GM13977 (cell line): ENCODE measurements at regions not wholly inside any gene's neighbourhood (a gene's known extent, or its start where the extent isn't known, plus 50 kb on each side); places are given as distances from the start of the nearest gene placed in this dataset.

Experiments used
- DNase-seq: peaks from one replicate; pipeline ENCODE4 v3.0.0; 2012; ENCODE audit warnings: low spot score
- CTCF ChIP-seq: IDR thresholded peaks from 2 replicates; pipeline ENCODE4 v1.5.1; 2012; ENCODE audit warnings: mild to moderate bottlenecking, control low read depth; ENCODE audit not compliant: insufficient read depth; ENCODE audit errors: extremely low read depth, missing control alignments
- in situ Hi-C: fragments of 300-500 bp; cut with MboI; formaldehyde crosslinking; loops from one replicate; pipeline ENCODE4 v1.12.0; 2022; ENCODE audit warnings: low sequenced_read_pairs, low pct_unique_long_range_greater_than_20kb, mixed read lengths, inconsistent platforms; ENCODE audit not compliant: unreplicated experiment

GRCh38 chr5:54861212-54861894 lies 124.0 kb downstream of the ESM1 start:
- no peak for TF ChIP-seq CTCF
- in situ Hi-C loops: loop anchor here (25.0 kb wide), 1 partner anchor 599 kb away; no protein-coding TSS in a partner anchor

GRCh38 chr5:54860321-54860720 lies 125.1 kb downstream of the ESM1 start:
- DNase-seq: no peak
- in situ Hi-C loops: loop anchor here (25.0 kb wide), 1 partner anchor 598 kb away; no protein-coding TSS in a partner anchor
- no peak for TF ChIP-seq CTCF

More at GRCh38 chr5:54861212-54861894, 124.0 kb downstream of the ESM1 start:
- no peak for DNase-seq

- TF ChIP-seq CTCF: no peak
- no peak for DNase-seq
- in situ Hi-C loops: loop anchor here (10.0 to 25.0 kb wide), 2 partner anchors 335 to 597 kb away; no protein-coding TSS in a partner anchor
Measured at GRCh38 chr5:54859316-54859715, 126.1 kb downstream of the ESM1 start.

- DNase-seq: no peak
- in situ Hi-C loops: loop anchor here (10.0 to 25.0 kb wide), 2 partner anchors 330 to 593 kb away; no protein-coding TSS in a partner anchor
- TF ChIP-seq CTCF: no peak
Measured at GRCh38 chr5:54854883-54855581, 130.4 kb downstream of the ESM1 start.

- no peak for DNase-seq
- TF ChIP-seq CTCF: no peak
- in situ Hi-C loops: loop anchor here (10.0 to 25.0 kb wide), 2 partner anchors 327 to 590 kb away; no protein-coding TSS in a partner anchor
Measured at GRCh38 chr5:54852007-54852406, 133.4 kb downstream of the ESM1 start.

GRCh38 chr5:54851449-54851848 lies 133.9 kb downstream of the ESM1 start:
- in situ Hi-C loops: loop anchor here (10.0 to 25.0 kb wide), 2 partner anchors 327 to 589 kb away; no protein-coding TSS in a partner anchor
- DNase-seq: no peak
- no peak for TF ChIP-seq CTCF
